HG03045 (cell line): ENCODE measurements at regions not wholly inside any gene's neighbourhood (a gene's known extent, or its start where the extent isn't known, plus 50 kb on each side); places are given as distances from the start of the nearest gene placed in this dataset.
"Not testable (repeated sequence)": the region's sequence is repeated elsewhere in the genome, so short reads cannot be mapped to it uniquely, and the experiment has no call there.

Experiments
- ATAC-seq: cut with Tn5 transposase; IDR thresholded peaks from one replicate; pipeline ENCODE4 v1.9.1; 2021; ENCODE audit warnings: mild to moderate bottlenecking, moderate library complexity; ENCODE audit not compliant: unreplicated experiment

GRCh38 chrY:18393633-18394032 is 152.9 kb upstream of the HSFY1 start:
- ATAC-seq, result not testable (repeated sequence)

DNA sequence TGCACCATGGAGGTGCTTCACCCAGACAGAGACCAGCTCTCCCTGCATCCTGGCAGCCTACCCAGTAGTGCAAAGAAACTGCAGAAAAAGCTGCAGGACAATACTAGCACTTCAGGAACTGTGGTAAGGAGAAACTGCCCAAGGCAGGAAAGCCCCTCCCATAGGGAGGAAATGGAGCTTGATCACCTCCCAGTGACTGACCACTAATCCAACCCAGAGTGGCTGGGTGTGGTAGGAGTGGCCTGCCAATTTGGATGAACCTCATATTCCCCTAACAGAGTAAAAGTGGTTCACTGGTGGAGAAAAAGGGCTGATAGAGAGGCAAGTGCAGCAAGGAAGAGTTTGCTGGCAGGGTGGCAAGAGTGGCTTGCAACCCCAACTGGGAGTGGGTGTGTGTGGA is 125.7 kb upstream of the HSFY1 start:
- ATAC-seq, result not testable (repeated sequence)

DNA sequence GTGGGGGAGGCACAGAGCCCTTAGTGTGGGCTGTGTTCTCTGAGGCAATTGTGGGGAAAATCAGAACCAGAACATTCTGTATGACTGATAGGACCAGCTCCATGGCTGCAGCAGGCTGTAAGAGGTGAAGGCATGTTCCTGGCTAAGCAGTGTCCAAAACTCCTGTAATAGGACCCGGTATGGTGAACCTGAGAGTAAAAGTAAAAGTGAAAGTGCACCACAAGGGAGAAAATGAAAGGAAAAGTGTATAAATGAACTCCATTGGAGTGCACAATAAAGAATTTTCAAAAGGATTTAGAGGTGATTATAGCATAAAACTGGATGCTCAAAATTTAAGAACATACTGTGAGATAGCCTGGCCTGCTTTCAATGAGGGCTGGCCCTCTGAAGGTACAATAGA is 125.1 kb upstream of the HSFY1 start:
- not testable (repeated sequence) for ATAC-seq

DNA sequence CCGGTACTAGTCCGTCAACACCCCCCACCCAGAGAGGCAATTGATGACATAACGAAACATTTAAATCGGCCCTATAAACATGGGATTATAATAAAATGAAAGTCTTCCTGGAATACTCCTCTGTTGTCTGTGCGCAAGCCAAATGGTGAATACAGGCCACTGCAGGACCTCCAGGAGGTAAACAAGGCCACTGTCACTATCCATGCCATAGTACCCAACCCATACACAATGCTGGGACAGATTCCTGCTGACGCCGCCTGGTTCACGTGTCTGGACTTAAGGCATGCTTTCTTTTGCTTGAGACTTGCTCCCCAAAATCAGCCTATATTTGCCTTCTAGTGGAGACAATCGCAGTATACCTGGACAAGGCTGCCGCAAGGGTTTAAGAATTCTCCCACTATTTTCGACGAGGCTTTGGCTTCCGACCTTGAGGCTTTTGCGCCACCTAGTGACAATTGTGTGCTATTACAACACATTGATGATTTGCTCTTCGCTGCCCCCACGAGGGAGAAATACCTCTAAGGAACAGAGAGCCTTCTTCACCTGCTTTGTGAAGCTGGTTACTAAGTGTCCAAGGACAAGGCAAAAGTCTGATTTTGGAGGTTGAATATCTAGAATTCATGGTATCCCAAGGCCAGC is 122.4 kb upstream of the HSFY1 start:
- not testable (repeated sequence) for ATAC-seq

DNA sequence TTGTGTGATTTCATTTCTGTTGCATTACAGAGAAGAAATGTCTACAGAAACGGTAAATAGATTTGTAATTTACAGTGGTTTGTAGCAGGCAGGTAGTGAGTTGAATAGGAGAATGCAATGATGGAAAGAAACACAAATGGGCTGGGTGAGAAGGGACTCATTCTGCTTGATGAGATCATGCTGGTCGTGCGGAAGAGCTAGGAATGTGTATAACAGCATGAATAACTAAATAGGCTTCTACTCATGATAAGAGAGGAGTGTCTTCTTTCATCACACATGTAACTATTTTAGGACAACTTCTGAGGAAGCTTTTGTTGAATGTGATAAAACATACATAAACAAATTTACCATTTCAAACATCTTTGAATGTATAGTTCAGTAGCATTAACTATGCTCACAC is 113.0 kb upstream of the HSFY1 start:
- ATAC-seq, result not testable (repeated sequence)

GRCh38 chrY:18445853-18446252 is 100.7 kb upstream of the HSFY1 start:
- ATAC-seq, result peak; percentile 87

GRCh38 chrY:18452815-18453214 is 93.7 kb upstream of the HSFY1 start:
- ATAC-seq, result not testable (repeated sequence)

DNA sequence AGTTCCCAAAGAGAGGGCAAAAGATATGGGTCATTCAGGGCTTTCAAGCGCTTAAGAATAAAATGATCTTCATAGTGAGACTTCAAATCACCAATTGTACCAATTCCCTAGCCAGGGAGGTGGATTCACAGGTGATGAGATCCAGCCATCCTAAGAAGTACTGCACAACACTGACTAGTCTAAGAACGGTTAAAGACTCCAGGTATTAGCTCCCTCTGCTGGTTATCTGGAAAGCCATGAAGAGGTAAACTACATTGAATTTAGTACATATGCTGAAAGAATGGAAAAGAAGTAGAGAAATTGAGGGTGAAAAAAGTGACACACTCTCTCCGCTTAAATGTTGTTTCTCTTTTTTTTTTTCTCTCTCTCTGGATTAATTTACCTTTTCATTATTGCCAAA is 87.4 kb upstream of the HSFY1 start:
- not testable (repeated sequence) for ATAC-seq

- not testable (repeated sequence) for ATAC-seq
Measured at GRCh38 chrY:18461211-18461911, 85.2 kb upstream of the HSFY1 start.

DNA sequence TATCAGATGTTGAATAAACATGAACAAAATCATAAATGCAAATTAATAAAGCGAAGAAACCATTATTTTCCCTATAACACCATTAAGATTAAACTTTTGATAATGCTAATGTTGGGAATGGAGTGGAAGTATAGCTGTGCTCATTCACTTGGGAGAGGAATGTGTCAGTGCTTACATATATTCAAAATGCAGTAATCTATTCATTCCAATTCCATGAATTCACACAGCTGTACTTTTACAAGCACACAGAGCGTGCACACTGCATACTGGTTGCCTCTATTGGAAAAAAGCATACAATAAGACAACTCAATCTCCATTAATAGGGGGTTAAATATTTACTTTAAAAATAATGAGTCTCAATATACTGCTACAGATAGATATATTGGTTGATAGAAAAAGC is 81.7 kb upstream of the HSFY1 start:
- not testable (repeated sequence) for ATAC-seq

DNA sequence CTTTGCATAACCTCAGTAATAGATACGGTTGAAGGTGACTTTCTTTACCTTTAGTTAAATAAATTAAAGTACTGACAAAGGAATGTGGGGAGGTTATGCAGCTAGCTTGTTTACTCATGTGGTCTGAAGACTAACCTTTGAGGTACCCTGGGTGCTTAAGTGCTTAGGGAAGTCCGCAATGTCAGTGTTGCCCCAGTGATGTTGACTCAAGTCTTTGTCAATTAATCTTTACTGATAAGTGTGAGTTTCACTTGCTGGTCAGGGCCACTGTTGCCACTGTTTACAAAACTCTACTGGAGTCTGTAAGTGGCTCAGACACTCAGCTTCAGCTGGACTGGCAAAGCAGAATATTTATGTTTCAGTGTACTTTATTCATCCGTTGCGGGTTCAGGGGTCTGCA is 79.9 kb upstream of the HSFY1 start:
- not testable (repeated sequence) for ATAC-seq

DNA sequence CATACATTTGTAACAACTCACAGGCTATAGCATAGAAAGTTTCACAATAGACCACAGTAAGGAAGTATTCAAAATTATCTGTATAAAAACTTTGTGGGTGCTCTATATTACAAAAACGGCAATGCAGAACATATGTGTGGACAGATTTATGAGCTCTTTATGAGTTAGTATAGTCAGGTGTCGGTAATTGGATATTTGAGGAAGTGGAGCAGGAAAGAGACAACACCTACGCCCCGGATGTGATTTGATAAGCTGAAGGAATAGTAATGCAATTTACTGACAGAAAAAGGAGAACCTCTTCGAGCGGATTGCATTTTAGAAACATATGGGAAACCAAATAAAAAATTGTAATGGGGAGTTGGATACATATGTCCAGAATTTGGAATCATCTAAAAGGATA is 63.2 kb upstream of the HSFY1 start:
- not testable (repeated sequence) for ATAC-seq
